Stimulated activated CD4-positive, alpha-beta T cell treated with anti-CD3 and anti-CD28 coated beads, Interleukin-4, amount 100 ng/mL, for 48 hours (primary cell): ENCODE measurements at regions not wholly inside any gene's neighbourhood (a gene's known extent, or its start where the extent isn't known, plus 50 kb on each side); places are given as distances from the start of the nearest gene placed in this dataset.

ENCODE experiments used
- DNase-seq, 2 donors: peaks; one replicate each; pipeline ENCODE4 v3.0.0-alpha.2; 2020; ENCODE audit warnings: low read depth in 2 of 2

- no peak for DNase-seq
Measured at GRCh38 chr21:27134516-27134915, 167.6 kb upstream of the ADAMTS5 start.

GRCh38 chr21:27132266-27132665 is 165.4 kb upstream of the ADAMTS5 start:
- DNase-seq = no peak

GRCh38 chr21:27130154-27130553 is 163.3 kb upstream of the ADAMTS5 start:
- DNase-seq = no peak

DNA sequence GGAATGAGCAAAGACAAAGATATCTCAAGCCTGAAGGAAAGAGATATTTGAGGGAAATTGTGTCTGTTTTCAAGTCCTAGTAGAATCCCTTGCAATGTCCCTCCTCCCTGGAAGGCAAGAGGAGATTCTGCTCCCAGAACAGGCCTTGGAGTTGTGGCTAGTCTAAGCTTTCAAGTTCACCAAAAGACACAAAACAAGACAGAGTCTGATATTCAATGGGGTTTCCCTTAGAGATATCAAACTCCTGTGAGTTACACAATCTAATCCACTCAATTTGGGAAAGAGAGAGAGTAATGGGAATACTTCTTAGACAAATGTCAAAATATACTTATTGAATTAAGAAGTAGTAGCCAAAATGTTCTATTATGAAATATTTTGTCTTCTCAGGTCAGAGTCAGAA is 162.8 kb upstream of the ADAMTS5 start:
- no peak for DNase-seq

DNA sequence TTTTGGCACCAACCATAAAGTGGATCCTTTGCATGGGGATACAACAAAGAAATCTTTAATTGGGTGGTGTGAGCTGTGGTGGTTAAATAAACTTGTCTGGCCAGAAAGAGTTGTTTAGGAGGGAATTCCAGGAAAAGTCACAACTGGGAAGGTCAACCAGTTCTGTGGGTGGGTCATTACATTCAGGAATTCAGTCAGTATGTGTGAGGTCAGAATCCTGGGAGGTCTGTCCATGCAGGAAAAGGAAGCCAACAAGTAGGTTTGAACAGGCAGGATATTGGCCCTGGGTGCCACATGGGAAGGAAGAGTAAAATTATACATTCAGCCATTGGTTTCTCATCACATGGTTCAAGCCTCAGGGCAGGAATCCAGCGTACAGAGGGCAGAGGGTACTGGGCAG is 162.3 kb upstream of the ADAMTS5 start:
- no peak for DNase-seq

- DNase-seq = no peak
Measured at GRCh38 chr21:27126140-27126539, 159.3 kb upstream of the ADAMTS5 start.

GRCh38 chr21:27122686-27123085 is 155.8 kb upstream of the ADAMTS5 start:
- DNase-seq = no peak

DNA sequence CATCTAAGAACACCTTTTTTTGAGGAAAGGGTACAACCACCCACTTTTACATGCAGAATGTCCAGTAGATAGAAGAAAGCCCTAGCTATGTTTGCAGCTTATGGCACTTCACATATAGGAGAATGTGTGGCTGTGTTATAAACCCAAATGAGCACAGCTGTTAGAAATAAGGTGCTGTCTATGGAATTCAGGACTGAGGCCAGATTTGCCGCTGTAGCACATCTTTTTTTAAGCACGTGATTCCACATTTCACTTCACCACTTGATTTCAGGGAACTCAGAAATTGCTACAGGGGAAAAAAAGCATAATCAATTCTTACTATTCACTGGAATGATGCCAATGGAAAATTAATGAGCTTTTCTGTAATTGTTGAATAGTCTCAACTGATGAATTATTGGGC is 147.2 kb upstream of the ADAMTS5 start:
- DNase-seq = no peak

DNA sequence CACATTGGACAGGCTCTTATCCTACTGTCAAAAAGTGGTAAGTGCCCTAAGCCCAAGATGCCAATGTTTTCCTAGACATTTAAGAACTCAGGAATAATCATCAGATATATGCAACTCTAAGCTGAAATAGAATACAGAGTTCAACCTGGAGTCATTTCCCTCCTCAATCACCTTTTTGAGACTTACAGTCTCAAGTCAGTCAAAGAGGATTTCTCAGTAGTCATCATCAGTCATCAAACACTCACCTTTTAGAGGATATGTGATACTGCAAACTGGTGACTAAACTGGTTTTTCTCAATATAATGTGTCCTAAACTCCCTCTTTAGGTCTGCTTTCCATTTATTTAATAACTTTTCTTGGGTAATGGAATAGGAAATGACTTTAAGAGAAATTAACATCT is 145.3 kb upstream of the ADAMTS5 start:
- DNase-seq = no peak

DNA sequence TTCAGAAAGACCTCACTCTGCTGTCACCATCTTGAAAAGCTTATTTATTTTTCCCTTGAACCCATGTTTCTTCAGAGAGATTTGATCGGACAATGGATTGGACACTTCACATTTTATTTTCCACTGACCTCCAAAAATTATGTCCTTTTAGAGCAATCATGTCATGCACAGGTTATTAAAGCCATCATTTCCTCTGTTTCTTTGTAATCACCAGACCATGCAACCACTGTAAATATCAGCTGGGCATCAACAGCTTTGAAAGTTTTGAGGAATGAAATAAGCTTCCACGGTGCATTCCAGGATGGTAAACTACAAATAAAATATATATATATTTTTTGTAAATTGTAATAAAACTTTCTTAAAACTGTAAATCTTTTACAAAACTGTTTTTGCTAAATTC is 144.1 kb upstream of the ADAMTS5 start:
- no peak for DNase-seq

GRCh38 chr21:27108701-27109100 is 141.8 kb upstream of the ADAMTS5 start:
- no peak for DNase-seq

DNA sequence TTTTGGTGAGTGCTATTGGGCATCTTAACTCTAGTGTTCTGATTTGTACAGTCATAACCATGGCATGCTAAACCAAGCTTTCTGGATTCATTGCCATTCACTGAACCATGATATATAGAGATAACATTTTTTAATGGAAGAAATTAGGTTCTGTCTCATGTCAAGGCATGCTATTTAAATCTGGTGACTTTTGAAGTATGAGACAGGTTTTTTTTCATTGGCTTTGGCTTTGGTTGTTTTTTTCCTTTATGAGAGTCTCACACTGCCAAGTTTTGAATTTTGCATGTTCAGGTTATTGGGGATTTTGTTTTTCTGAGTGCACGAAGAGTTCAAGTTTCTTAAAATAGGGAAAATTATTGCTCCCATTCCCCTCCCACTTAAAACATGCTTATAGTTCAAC is 141.3 kb upstream of the ADAMTS5 start:
- DNase-seq = no peak

DNA sequence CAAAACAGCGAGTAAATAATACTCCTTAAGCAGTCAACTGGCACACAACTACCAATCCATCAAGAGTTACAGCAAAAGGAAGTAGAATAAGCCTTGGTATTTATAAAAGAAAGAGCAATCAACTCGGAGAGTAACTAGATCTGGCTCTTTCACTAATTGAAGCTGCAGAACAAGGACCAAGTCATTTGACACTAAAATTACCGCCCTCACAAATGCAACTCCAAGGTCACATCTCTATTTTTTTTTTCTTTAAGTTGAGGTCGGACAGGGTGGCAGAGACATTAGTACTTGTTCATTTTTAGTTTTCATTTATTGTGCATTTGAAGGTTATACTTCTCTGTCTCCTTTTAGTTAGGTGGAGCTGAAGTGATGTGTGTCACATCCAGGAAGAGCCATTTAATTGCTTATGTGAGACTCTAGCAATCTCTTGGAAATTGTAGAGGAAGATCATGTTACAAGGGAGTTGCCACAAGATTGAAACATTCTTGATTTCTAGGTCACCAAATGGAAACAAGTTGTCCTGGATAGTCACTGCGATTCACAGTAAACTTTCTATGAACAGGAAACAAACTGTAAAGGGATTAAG is 138.1 kb upstream of the ADAMTS5 start:
- no peak for DNase-seq

- no peak for DNase-seq
Measured at GRCh38 chr21:27103768-27104167, 136.9 kb upstream of the ADAMTS5 start.

DNA sequence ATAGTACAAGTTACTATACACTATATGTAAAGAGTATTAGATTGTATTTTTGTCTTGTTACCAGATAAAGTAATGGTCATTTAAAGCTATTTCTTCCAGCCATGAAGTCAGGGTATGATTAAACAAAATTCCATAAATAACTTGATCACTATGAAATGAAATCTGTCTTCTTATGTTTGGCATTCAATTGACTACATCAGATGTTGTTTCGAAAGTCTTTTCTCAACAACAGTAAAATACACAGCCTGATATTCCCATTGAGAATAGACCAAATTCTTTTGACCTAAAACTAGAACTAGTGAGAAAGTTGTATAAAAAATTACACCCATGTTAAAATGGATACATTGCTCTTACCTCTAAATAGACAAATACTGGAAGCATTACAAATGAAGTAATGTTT is 134.6 kb upstream of the ADAMTS5 start:
- DNase-seq = no peak

DNA sequence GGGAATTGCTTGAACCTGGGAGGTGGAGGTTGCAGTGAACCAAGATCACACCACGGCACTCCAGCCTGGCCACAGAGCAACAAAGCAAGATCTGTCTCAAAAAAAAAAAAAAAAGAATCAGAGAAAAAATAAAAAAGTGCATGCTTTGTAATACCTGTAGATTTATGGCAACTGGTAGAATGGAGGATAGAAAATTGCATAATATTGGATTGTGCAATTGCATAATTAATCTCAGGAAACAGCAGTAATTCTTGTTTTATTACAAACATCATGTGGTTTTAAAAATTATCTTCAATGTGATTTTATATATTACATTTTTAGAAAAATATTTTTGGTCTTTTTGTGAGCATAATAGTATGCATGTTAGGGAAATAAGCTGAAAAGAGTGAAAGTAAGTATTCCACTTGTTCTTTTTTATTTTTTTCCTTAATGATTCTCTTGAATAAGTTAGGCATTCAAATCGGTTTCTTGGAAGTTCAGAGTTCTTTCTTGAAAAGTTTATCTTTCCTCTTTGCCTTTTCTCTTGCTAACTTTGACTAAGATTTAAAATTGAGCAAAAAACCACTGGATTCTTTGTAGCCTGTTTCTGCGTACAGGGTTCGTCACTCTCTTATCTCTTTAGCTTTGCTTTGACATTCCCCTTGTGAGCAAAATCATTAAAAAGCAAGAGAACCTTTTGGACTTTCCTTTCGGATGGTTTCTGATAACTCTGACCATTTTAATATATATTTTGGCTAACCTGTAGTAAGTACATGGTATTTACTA is 127.5 kb upstream of the ADAMTS5 start:
- DNase-seq = no peak

- DNase-seq = no peak
Measured at GRCh38 chr21:27086630-27087029, 119.7 kb upstream of the ADAMTS5 start.

DNA sequence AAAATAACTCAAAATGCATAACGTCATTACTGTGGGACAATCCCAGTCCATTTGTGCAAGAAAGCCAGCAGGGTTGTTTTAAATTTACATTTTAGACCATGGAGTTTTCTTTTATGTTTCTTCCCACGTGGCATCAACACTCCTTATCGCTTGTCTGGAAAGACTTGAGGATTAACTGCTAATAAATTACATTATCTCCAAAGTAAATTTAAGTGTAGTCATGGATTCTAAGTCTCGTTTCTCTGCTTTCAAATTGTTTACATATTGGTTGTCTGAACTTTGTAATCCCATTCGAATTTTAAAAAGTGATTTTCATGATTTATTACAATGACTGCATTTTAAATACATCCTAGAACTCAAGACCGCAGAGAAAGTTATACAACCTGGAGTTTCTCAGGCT is 119.3 kb upstream of the ADAMTS5 start:
- no peak for DNase-seq

- DNase-seq = no peak
Measured at GRCh38 chr21:27085387-27085786, 118.5 kb upstream of the ADAMTS5 start.

- no peak for DNase-seq
Measured at GRCh38 chr21:27083144-27083543, 116.3 kb upstream of the ADAMTS5 start.

DNA sequence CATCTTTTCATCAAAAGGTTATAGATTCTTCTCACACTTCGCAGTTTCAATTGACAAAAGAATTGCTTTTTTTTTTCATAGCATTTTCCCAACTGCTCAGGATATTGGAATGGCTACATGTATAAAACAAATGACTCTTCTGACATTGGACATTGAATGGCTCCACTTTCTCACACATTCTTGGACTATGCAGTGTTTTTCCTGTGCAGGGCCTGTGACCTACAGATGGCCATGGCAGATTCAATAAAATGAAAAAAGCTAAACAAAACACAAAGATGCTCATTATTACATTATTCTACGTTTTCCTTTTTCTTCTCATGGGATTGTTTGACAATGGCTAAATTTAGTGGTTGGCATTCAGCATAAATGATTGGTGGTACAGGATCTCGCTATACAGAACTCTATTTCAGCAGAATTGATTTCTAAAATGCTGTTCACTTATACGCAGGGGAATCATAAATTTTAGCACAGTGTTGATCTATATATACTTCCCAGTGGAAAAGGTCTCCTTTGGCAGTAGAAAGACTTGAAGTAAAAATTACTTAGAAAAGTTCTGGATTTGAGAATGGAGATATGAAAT is 115.6 kb upstream of the ADAMTS5 start:
- no peak for DNase-seq

DNA sequence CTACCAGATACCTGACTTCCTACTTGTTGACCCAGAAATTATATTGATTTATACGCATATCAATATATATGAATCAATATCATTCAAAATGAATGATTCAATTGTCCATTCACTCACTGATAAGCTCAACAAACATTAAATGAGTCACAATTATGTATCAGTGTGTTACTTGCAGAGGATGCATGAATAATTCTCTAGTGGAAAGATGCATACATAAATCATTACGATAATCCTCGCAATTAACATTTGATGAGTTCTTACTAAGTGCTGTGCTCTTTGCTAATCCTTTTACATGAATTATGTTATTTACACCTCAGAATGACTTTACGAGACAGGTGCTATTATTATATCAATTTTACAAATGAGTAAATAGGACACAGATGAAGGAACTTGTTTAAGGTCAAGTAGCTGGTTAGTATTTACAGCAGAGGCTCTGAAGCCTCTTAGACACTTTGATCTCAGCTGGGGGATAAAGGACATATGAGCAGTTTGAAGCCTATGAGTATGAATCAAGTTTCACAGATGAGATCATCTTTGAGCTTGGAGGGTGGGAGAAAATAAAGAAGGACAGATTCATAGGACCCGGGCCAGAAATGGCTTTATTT is 112.8 kb upstream of the ADAMTS5 start:
- no peak for DNase-seq

- no peak for DNase-seq
Measured at GRCh38 chr21:27078915-27079314, 112.0 kb upstream of the ADAMTS5 start.
